ENCODE measurements at regions not wholly inside any gene's neighbourhood (a gene's known extent, or its start where the extent isn't known, plus 50 kb on each side); places are given as distances from the start of the nearest gene placed in this dataset.

DNA sequence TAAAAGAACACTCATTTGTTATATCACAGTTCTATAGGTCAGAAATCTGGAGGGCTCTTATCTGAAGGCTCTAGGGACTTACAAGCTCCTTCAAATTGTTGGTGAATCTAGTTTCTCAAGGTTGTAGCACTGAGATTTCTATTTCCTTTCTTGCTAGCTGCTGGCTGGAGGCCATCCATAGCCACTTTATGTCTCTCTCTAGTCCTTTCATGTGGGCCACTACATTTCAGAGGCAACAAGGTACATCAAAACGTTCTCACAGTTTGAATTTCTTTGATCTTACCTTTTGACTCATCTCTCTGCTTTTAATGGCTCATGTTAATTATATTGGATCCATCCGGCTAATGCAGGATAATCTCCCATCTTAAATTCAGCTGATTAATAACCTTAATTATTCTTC is 286.8 kb downstream of the DIO2 start:
- TF ChIP-seq, protein P1, sequence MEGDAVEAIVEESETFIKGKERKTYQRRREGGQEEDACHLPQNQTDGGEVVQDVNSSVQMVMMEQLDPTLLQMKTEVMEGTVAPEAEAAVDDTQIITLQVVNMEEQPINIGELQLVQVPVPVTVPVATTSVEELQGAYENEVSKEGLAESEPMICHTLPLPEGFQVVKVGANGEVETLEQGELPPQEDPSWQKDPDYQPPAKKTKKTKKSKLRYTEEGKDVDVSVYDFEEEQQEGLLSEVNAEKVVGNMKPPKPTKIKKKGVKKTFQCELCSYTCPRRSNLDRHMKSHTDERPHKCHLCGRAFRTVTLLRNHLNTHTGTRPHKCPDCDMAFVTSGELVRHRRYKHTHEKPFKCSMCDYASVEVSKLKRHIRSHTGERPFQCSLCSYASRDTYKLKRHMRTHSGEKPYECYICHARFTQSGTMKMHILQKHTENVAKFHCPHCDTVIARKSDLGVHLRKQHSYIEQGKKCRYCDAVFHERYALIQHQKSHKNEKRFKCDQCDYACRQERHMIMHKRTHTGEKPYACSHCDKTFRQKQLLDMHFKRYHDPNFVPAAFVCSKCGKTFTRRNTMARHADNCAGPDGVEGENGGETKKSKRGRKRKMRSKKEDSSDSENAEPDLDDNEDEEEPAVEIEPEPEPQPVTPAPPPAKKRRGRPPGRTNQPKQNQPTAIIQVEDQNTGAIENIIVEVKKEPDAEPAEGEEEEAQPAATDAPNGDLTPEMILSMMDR (IDR thresholded peaks at IDR 0.05), result no peak
- no peak for TF ChIP-seq POLR2AphosphoS5 (IDR thresholded peaks at IDR 0.05)
- TF ChIP-seq EP300 (IDR thresholded peaks at IDR 0.05), result no peak
